SJSA1 (cell line): ENCODE measurements at regions not wholly inside any gene's neighbourhood (a gene's known extent, or its start where the extent isn't known, plus 50 kb on each side); places are given as distances from the start of the nearest gene placed in this dataset.

Experiments used
- DNase-seq, 2 experiments: peaks; one replicate each; pipeline ENCODE4 v3.0.0-alpha.2; 2015 to 2020; ENCODE audit warnings: low spot score in 2 of 2, low read depth in 1 of 2
- H3K27ac ChIP-seq: fragments of 250-450 bp; sonication (Bioruptor Pico); 2 replicates; pipeline ENCODE4 v1.5.1; 2020; ENCODE audit warnings: mild to moderate bottlenecking, moderate library complexity
- H3K27me3 ChIP-seq: fragments of 250-450 bp; sonication (Bioruptor Pico); replicated peaks from 2 replicates; pipeline ENCODE4 v1.5.1; 2020; ENCODE audit warnings: mild to moderate bottlenecking, moderate library complexity
- H3K36me3 ChIP-seq: fragments of 250-450 bp; sonication (Bioruptor Pico); 2 replicates; pipeline ENCODE4 v1.5.1; 2020; ENCODE audit warnings: mild to moderate bottlenecking
- H3K4me1 ChIP-seq: fragments of 250-450 bp; sonication (Bioruptor Pico); replicated peaks from 2 replicates; pipeline ENCODE4 v1.6.1; 2021; ENCODE audit warnings: mild to moderate bottlenecking
- H3K4me3 ChIP-seq: fragments of 250-450 bp; sonication (Bioruptor Pico); 2 replicates; pipeline ENCODE4 v1.5.1; 2020; ENCODE audit warnings: mild to moderate bottlenecking
- H3K9me3 ChIP-seq: fragments of 250-450 bp; sonication (Bioruptor Pico); replicated peaks from 2 replicates; pipeline ENCODE4 v1.5.1; 2020; ENCODE audit warnings: mild to moderate bottlenecking

DNA sequence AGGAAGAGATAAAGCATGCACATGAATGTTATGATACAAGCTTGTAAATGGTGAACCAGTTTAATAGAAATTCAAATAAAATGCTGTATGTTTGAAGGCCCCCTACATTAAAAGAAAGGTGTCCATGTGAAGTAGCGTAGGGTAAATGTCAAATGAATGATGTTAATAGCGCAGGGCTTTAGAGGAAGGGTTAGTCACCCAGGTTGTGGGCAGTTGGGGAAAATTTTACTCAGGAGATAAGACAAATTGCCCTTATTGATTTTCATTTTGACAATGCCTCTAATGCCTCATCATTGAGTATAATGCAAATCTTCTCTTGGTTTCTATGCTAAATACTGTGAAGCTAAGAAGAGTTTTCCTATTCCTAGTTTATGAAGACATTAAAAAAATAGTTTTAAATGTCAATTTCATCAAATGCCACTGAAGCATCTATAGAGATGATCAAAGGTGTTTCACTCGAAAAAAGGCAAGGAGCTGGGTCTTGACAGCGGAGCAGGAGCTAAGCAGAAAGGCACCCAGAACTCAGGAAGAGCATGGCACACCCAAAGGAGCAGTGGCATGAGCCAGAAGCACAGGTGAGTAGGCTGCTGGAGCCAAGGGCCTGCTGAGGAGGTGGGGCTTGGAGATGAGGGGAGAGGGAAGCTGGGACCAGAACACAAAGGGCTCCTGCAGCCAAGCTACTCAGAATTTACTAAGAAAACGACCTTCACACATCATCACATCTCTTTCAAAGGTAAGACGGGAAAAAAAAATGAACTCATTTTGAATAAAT is 129.3 kb upstream of the ACKR3 start:
- H3K9me3 ChIP-seq, result no peaks in the 10 kb centered on the region

DNA sequence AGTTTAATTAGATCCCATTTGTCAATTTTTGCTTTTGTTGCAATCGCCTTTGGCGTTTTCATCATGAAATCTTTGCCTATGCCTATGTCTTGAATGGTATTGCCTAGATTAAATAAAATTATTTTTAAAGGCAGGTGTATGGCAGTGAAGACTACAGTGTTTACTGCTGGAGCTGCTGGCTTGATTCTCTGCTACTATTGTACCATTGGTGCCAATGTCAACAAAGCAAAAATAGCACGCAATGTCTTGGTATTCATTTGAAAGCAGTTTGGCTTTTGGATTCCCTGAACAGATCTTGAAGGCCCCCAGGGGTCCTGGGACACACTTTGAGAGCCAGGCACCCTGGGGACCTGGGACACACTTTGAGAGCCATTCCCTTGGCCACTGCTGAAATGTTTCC is 125.4 kb upstream of the ACKR3 start:
- Histone ChIP-seq H3K9me3 (no peaks in the 10 kb centered on the region), H3K36me3 (no peaks in the 10 kb centered on the region), H3K4me1 (no peaks in the 10 kb centered on the region), H3K27ac (no peak overlapping the region), H3K27me3 (no peaks in the 10 kb centered on the region; the same call in 1 of the 2 replicates), H3K4me3 (no peak overlapping the region)
- no peak for DNase-seq

More for the DNA sequence above, 129.3 kb upstream of the ACKR3 start:
- Histone ChIP-seq H3K27me3 (no peaks in the 10 kb centered on the region; the same call in none of the 2 replicates), H3K4me1 (no peaks in the 10 kb centered on the region), H3K27ac (no peak overlapping the region), H3K4me3 (no peak overlapping the region), H3K36me3 (no peaks in the 10 kb centered on the region)
- no peak for DNase-seq

DNA sequence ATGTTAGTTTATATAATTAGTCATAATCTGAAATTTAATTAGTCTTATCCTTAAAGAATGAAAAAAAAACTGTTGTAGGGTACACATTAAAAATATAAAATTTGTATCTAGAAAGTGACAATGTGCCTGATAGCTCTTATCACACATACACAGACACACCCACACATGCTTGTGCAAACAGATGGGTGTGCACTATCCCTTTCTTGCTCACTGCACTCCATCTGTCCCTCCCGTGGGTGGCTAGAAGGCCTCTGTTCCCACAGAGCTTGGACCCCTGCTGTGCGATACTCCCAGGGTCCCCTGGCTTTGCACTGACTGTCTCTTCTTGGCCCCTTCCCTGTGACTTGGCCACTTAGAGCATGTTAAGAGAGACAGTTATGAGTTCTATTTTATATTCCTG is 123.9 kb upstream of the ACKR3 start:
- Histone ChIP-seq H3K4me1 (no peaks in the 10 kb centered on the region), H3K4me3 (no peak overlapping the region), H3K27me3 (no peaks in the 10 kb centered on the region), H3K27ac (no peak overlapping the region), H3K9me3 (no peaks in the 10 kb centered on the region), H3K36me3 (no peaks in the 10 kb centered on the region)
- DNase-seq, result no peak

DNA sequence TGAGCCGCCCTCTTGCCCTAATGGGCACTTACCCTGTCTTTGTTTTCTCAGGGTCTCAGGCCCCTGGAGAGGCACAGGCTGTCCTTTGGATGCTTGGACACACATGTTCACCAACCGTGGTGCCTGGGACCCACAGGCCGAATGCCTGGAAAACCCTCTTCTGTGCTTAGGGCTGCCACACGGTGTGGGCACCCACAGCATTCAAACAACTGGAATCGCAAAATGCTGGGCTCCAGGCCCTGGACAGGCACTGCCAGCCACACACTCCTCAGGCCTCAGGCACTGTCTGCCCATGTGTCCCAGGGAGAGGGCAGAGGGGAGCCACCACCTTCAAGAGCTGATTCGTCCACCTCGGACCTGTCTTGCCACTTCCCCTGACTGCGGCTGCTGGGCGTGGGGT is 123.1 kb upstream of the ACKR3 start:
- Histone ChIP-seq H3K4me1 (no peaks in the 10 kb centered on the region), H3K27me3 (no peaks in the 10 kb centered on the region), H3K4me3 (no peak overlapping the region), H3K36me3 (no peaks in the 10 kb centered on the region), H3K27ac (no peak overlapping the region), H3K9me3 (no peaks in the 10 kb centered on the region)
- DNase-seq, result no peak

DNA sequence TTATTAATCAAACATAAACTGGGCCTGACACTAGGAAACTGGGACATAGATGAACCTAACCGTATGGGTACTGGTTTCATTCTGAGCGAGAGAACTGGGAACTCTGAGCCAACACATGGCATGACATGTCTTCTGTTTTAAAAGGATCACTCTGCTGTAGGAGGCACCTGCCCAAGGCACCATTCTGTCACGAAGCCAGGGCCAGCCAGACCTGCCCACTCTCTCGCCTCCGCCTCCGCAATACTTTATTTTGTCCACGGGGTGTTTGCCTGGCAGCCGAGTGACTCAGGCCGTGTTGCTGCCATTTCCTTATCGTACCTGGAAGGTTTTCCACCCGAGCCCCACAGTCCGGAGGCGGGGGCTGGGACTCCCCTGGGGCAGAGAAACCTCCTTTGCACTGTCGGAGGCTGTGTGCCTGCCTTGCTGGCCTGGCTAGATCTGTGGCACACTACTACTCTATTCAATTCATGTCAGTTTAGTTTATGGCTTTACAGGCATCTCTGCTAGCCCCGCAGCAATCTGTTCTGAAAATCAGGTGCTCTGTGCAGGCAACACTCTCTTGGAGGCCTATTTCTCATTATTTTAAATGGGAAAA is 120.4 kb upstream of the ACKR3 start:
- no peaks in the 10 kb centered on the region for H3K4me1 ChIP-seq
- no peak overlapping the region for H3K4me3 ChIP-seq
- no peaks in the 10 kb centered on the region for H3K27me3 ChIP-seq
- no peak for DNase-seq
- no peaks in the 10 kb centered on the region for H3K36me3 ChIP-seq
- H3K27ac ChIP-seq, result no peak overlapping the region
- H3K9me3 ChIP-seq, result no peaks in the 10 kb centered on the region

DNA sequence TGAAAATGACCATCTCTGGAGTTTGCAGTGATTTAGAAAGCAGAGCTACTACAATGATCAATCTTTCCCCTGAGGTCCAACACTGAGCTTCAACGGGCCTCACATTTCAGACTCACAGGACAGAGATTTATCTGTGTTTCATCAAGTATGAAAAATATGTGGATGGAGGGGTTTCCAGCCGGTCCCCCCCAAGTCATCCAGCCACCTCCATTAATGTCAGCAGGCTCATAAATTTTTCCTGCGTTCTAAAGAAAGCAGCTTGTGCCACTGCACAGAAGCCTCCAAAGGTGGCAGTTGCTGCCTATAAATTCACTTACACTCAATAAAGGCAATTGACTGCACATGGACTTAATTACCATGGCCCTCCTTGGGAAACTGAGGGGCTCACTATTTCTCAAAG is 117.4 kb upstream of the ACKR3 start:
- Histone ChIP-seq H3K27ac (no peak overlapping the region), H3K4me1 (no peaks in the 10 kb centered on the region), H3K4me3 (no peak overlapping the region), H3K9me3 (no peaks in the 10 kb centered on the region), H3K36me3 (no peaks in the 10 kb centered on the region), H3K27me3 (no peaks in the 10 kb centered on the region)
- DNase-seq, result no peak

DNA sequence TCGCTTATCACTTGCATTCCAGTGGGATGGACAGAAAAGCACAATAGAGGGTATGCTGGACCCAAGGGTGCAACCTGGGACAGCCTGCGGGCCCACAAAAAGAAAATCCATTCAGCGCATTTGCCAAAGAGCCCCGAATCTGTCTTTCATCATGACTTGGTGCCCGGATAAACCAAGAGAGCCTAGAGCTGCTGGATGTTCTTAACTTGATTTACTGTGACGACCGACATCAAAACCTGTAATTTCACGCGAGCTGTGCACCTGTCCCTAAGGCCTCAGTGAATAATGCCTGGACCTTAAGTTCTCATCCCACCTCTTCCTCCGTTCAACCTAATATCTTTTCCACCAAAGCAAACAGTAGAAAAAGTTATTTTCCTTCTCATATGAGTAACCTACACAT is 115.5 kb upstream of the ACKR3 start:
- H3K9me3 ChIP-seq, result no peaks in the 10 kb centered on the region
- no peak overlapping the region for H3K4me3 ChIP-seq
- no peaks in the 10 kb centered on the region for H3K4me1 ChIP-seq
- H3K36me3 ChIP-seq, result no peaks in the 10 kb centered on the region
- H3K27ac ChIP-seq, result no peak overlapping the region
- DNase-seq, result no peak
- no peaks in the 10 kb centered on the region for H3K27me3 ChIP-seq

DNA sequence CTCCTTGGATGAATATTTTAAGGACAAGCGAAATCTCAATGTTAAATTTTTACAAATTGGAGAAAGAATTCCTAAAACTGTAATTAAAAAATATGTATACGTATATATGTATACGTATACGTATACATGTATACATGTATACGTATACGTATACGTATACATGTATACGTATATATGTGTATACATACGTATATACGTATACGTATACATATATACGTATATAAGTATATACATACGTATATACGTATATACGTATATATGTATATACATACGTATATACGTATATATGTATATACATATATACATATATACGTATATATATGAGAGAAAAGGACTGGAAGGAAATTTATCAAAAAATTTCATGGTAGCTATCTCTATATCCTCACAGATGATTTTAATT is 110.2 kb upstream of the ACKR3 start:
- Histone ChIP-seq H3K4me3 (no peak overlapping the region), H3K27me3 (no peaks in the 10 kb centered on the region), H3K9me3 (no peaks in the 10 kb centered on the region), H3K36me3 (no peaks in the 10 kb centered on the region), H3K27ac (no peak overlapping the region), H3K4me1 (no peaks in the 10 kb centered on the region)
- DNase-seq, result no peak

DNA sequence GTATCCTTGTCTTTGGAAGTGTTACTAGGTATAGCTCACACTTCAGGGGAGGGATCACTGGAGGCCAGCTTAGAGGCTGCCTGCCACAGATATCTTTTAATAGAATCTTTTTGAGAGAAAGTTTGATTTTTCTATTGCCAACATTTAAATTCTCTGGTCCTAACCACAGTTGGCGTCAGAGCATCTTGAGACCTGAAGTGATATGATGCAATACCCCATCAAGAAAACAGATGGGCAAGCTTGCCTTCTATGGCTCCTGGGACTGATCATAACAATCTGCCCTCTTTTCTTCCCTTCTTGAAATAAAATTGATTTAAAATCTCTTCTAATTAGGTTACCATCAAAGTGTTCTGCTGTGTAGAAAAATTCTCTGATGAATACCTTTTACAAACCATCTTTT is 105.5 kb upstream of the ACKR3 start:
- Histone ChIP-seq H3K4me1 (no peaks in the 10 kb centered on the region), H3K4me3 (no peak overlapping the region), H3K36me3 (no peaks in the 10 kb centered on the region), H3K9me3 (no peaks in the 10 kb centered on the region; the same call in 1 of the 2 replicates), H3K27ac (no peak overlapping the region), H3K27me3 (no peaks in the 10 kb centered on the region)
- DNase-seq, result no peak

DNA sequence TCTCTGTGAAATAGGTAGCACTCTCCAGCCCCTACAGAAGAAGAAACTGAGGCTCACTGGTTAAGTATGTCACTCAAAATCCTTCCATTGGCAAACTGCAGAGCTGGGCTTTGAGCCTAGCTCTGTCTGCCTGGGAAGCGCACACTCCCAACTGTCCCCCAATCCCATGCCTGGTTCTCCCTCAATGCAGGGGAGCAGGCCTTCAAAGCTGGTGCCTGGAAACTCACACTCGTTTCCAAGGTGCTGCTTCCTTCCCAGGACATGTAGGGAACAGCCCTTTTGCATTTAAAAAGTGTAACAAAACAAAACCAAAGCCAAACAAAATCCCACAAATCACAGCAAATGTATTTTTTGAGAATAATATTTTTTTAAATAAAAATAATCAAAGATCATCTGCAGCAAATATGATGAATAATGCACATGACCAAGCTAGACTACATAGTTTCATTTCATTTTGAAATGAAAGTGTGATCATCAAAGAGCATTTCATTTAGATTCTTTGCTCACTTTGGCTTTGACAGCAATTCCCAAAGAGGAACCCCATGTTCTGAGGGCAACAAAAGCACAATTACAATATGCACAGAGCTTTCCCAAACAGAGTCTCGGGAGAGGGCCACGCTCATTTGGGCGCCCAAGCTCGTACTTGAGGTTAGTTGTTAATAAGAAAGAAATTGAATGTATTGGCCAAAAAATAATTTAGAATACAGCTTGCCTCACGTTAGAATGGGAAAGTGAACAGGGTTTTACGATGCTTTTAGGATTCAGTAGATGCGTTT is 96.7 kb upstream of the ACKR3 start:
- no peaks in the 10 kb centered on the region for H3K36me3 ChIP-seq
- H3K4me3 ChIP-seq, result no peak overlapping the region
- no peak for DNase-seq
- 0 out of 2 replicates have a peak, but pooled peaks cover 4% of the 10 kb centered on the region for H3K27me3 ChIP-seq
- 0 out of 2 replicates have a peak, but pooled peaks cover 2% of the 10 kb centered on the region for H3K9me3 ChIP-seq
- H3K27ac ChIP-seq, result no peak overlapping the region
- H3K4me1 ChIP-seq, result no peaks in the 10 kb centered on the region

DNA sequence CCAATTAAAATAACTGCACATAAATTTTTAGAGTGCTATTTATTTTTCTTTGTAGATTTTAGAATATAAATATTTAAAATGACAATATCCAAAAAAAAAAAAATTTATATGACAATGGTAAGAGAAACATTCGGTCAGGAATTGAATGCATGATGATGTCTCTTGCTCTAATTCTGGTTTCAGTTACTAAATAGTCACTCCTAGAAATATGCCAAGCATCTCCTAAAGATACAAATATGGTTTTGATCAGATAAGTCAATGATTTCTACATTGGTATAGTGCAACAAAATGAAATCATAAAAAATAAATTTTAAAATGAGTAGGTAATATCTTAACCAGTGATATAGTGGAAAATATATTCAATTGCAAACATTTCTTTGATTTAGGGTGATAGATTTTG is 95.9 kb upstream of the ACKR3 start:
- Histone ChIP-seq H3K36me3 (no peaks in the 10 kb centered on the region), H3K9me3 (0 out of 2 replicates have a peak, but pooled peaks cover 2% of the 10 kb centered on the region), H3K4me1 (no peaks in the 10 kb centered on the region), H3K27me3 (0 out of 2 replicates have a peak, but pooled peaks cover 4% of the 10 kb centered on the region), H3K4me3 (no peak overlapping the region), H3K27ac (no peak overlapping the region)
- no peak for DNase-seq

DNA sequence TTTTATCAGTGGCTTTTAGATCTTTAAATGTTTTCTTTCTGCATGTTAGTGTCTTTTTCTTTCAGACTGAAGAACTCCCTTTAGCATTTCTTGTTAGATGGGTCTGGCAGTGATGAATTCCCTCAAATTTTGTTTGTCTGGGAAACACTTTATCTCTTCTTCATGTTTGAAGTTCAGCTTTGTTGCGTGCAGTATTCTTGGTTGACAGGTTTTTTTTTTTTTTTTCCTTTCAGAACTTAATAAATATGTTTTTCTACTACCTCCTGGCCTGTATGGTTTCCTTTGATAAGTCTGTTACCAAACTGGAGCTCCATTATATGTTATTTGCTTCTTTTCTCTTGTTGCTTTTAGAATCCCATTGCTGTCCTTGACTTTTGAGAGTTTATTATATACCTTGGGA is 89.8 kb upstream of the ACKR3 start:
- H3K9me3 ChIP-seq, result 0 out of 2 replicates have a peak, but pooled peaks cover 2% of the 10 kb centered on the region
- no peaks in the 10 kb centered on the region for H3K27me3 ChIP-seq
- no peaks in the 10 kb centered on the region for H3K36me3 ChIP-seq
- no peak for DNase-seq
- no peak overlapping the region for H3K27ac ChIP-seq
- H3K4me1 ChIP-seq, result no peaks in the 10 kb centered on the region
- no peak overlapping the region for H3K4me3 ChIP-seq

DNA sequence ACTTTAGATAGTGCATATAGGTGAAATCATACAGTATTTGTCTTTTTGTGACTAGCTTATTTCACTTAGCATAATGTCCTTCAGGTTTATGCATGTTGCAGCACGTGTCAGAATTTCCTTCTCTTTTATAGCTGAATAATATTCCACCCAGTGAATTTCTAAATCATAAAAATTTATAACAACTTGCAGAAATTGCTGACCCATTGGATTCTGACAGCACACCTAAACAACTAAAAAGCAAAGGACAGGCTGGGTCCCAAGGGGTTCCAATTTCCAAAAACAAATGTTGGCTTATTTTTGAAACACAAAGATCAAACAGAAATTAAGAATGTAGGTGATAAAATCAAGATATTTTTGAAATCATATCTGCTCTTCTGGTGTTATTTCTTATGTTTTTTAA is 86.5 kb upstream of the ACKR3 start:
- no peak for DNase-seq
- Histone ChIP-seq H3K27me3 (no peaks in the 10 kb centered on the region), H3K4me1 (no peaks in the 10 kb centered on the region), H3K4me3 (no peak overlapping the region), H3K36me3 (no peaks in the 10 kb centered on the region), H3K27ac (no peak overlapping the region), H3K9me3 (no peaks in the 10 kb centered on the region)

DNA sequence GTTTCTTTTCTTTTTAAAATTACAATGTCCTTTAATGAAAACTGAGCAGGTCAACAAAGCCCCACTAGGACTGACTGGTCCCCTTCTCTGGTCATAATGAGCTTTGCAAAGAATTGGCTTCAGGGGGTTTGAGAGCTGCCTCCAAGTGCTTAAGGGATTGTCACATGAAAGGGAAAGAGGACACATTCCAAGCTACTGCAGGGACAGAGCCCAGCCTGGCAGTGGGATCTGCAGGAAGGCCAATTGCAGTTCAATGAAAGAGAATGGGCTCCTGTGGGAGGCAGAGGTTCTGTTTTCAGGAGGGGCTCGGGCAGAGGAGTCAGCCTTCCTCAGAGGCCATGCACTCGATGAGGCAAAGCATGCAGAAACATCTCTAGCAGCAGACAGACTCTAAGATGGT is 84.1 kb upstream of the ACKR3 start:
- H3K27me3 ChIP-seq, result no peaks in the 10 kb centered on the region
- H3K27ac ChIP-seq, result no peak overlapping the region
- H3K4me3 ChIP-seq, result no peak overlapping the region
- no peaks in the 10 kb centered on the region for H3K36me3 ChIP-seq
- no peaks in the 10 kb centered on the region for H3K9me3 ChIP-seq
- no peak for DNase-seq
- no peaks in the 10 kb centered on the region for H3K4me1 ChIP-seq
